ENCODE measurements at regions not wholly inside any gene's neighbourhood (a gene's known extent, or its start where the extent isn't known, plus 50 kb on each side); places are given as distances from the start of the nearest gene placed in this dataset.

DNA sequence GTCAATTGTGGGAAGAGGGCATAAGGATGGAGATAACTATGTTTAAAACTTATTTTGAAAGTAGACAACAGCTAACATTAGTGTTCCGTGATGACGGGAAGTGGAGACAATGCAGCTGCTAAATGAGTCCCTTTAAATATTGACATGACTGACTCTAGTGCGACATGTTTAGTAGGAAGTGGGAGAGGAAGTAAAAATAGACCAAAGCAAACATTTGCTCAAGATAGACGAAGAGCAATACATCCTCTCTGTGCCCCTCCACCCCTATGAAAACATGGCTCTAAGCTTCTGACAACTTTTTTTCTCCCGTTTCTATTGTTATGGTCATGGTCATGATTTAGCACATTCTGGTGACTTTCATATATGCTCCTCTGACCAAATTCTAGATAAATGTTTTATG, 60.0 kb upstream of the HMCN1 start:
- TF ChIP-seq MAFK (conservative IDR thresholded peaks at IDR 0.05 in 1 of 2, IDR thresholded peaks at IDR 0.05 in 1 of 2; ENCODE audit: low read length in 2 of 2) (no peak), EZH2 (conservative IDR thresholded peaks at IDR 0.05; ENCODE audit: low read depth, low read length) (no peak), PAWR (CRISPR knock-in tag; IDR thresholded peaks at IDR 0.05; ENCODE audit: borderline replicate concordance) (no peak)
- TF ChIP-seq, protein P1, sequence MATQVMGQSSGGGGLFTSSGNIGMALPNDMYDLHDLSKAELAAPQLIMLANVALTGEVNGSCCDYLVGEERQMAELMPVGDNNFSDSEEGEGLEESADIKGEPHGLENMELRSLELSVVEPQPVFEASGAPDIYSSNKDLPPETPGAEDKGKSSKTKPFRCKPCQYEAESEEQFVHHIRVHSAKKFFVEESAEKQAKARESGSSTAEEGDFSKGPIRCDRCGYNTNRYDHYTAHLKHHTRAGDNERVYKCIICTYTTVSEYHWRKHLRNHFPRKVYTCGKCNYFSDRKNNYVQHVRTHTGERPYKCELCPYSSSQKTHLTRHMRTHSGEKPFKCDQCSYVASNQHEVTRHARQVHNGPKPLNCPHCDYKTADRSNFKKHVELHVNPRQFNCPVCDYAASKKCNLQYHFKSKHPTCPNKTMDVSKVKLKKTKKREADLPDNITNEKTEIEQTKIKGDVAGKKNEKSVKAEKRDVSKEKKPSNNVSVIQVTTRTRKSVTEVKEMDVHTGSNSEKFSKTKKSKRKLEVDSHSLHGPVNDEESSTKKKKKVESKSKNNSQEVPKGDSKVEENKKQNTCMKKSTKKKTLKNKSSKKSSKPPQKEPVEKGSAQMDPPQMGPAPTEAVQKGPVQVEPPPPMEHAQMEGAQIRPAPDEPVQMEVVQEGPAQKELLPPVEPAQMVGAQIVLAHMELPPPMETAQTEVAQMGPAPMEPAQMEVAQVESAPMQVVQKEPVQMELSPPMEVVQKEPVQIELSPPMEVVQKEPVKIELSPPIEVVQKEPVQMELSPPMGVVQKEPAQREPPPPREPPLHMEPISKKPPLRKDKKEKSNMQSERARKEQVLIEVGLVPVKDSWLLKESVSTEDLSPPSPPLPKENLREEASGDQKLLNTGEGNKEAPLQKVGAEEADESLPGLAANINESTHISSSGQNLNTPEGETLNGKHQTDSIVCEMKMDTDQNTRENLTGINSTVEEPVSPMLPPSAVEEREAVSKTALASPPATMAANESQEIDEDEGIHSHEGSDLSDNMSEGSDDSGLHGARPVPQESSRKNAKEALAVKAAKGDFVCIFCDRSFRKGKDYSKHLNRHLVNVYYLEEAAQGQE (IDR thresholded peaks at IDR 0.05; ENCODE audit: borderline replicate concordance in 1 of 2, low read depth in 1 of 2, low read length in 2 of 2): 0 out of 4 replicates have a peak, but pooled peaks of 1 of the 2 experiments have one; percentile 44
